GM18498 (cell line): ENCODE measurements at regions not wholly inside any gene's neighbourhood (a gene's known extent, or its start where the extent isn't known, plus 50 kb on each side); places are given as distances from the start of the nearest gene placed in this dataset.

ENCODE experiments used
- ATAC-seq: cut with Tn5 transposase; IDR thresholded peaks from one replicate; pipeline ENCODE4 v1.9.1; 2021; ENCODE audit warnings: mild to moderate bottlenecking, moderate library complexity; ENCODE audit not compliant: unreplicated experiment

GRCh38 chr4:4808086-4808485, 51.4 kb upstream of the MSX1 start:
- no peak for ATAC-seq

- no peak for ATAC-seq
These were observed 53.6 kb upstream of the MSX1 start for GRCh38 chr4:4805887-4806286.

GRCh38 chr4:4803912-4804296, 55.6 kb upstream of the MSX1 start:
- ATAC-seq: no peak

- ATAC-seq: no peak
These were observed 56.1 kb upstream of the MSX1 start for GRCh38 chr4:4803216-4803911.

GRCh38 chr4:4800646-4801408, 58.6 kb upstream of the MSX1 start:
- no peak for ATAC-seq

GRCh38 chr4:4794421-4794820, 65.0 kb upstream of the MSX1 start:
- no peak for ATAC-seq

GRCh38 chr4:4792466-4792865, 67.0 kb upstream of the MSX1 start:
- ATAC-seq: no peak

- no peak for ATAC-seq
These were observed 68.0 kb upstream of the MSX1 start for GRCh38 chr4:4791299-4792111.

- ATAC-seq: no peak
These were observed 70.0 kb upstream of the MSX1 start for GRCh38 chr4:4789462-4789861.

- ATAC-seq: no peak
These were observed 70.9 kb upstream of the MSX1 start for GRCh38 chr4:4788573-4788972.

- ATAC-seq: no peak
These were observed 72.0 kb upstream of the MSX1 start for GRCh38 chr4:4787421-4787820.

- no peak for ATAC-seq
These were observed 75.1 kb upstream of the MSX1 start for GRCh38 chr4:4784379-4784778.

- no peak for ATAC-seq
These were observed 75.6 kb upstream of the MSX1 start for GRCh38 chr4:4783847-4784246.

- no peak for ATAC-seq
These were observed 76.5 kb upstream of the MSX1 start for GRCh38 chr4:4782969-4783368.

GRCh38 chr4:4781936-4782707, 77.3 kb upstream of the MSX1 start:
- ATAC-seq: no peak

GRCh38 chr4:4780729-4781244, 78.7 kb upstream of the MSX1 start:
- ATAC-seq: no peak

- ATAC-seq: no peak
These were observed 80.0 kb upstream of the MSX1 start for GRCh38 chr4:4779486-4779885.

GRCh38 chr4:4779054-4779453, 80.4 kb upstream of the MSX1 start:
- ATAC-seq: no peak

GRCh38 chr4:4778554-4778953, 80.9 kb upstream of the MSX1 start:
- no peak for ATAC-seq

GRCh38 chr4:4776934-4777333, 82.5 kb upstream of the MSX1 start:
- no peak for ATAC-seq

GRCh38 chr4:4776335-4776734, 83.1 kb upstream of the MSX1 start:
- ATAC-seq: no peak
